GM12864 (cell line): ENCODE measurements at regions not wholly inside any gene's neighbourhood (a gene's known extent, or its start where the extent isn't known, plus 50 kb on each side); places are given as distances from the start of the nearest gene placed in this dataset.
"Not testable (repeated sequence)": the region's sequence is repeated elsewhere in the genome, so short reads cannot be mapped to it uniquely, and the experiment has no call there.

Experiments used
- DNase-seq: peaks from one replicate; pipeline ENCODE4 v3.0.0-alpha.2; 2011; ENCODE audit warnings: low read depth
- H3K4me3 ChIP-seq: 2 replicates; pipeline ENCODE4 v1.5.1; 2011; ENCODE audit warnings: mild to moderate bottlenecking, low read depth, low read length, control low read depth
- CTCF ChIP-seq: IDR thresholded peaks from 2 replicates; pipeline ENCODE4 v1.5.1; 2011; ENCODE audit warnings: low read depth, mild to moderate bottlenecking, moderate library complexity, low read length, control low read depth, inconsistent platforms; ENCODE audit errors: missing control alignments

DNA sequence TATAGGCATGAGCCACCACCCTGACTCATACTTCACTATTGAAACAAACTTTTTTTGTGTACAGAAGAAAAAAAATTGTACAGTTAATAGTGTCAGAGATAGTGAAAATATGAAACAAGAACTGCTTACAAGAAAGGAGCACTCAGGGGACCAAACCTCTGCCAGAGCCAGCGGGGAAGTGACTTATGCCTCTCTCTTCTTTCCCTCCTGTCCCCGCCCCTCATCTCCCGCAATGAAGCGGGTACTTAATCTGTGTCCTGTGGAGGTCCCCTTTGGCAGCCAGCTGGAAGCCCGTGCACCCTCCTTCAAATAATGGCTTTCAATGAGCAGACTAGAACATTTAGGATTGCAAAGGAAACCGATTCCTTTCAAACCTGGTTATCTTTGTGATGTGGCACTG is 51.5 kb downstream of the PPIAL4A start:
- not testable (repeated sequence) for H3K4me3 ChIP-seq, DNase-seq

DNA sequence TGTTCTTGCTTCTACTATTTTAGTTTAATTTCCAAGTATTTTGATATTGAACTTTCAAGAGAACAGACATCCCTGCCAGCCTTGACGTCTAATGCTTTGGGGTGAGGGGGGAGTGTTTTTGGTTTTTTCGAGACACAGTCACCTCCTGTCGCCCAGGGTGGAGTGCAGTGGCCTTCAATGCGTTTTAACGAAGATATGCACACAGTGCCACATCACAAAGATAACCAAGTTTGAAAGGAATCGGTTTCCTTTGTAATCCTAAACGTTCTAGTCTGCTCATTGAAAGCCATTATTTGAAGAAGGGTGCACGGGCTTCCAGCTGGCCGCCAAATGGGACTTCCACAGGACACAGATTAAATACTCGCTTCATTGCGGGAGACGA is 52.3 kb downstream of the PPIAL4A start:
- peak overlapping the region; percentile 51 for H3K4me3 ChIP-seq
- DNase-seq: not testable (repeated sequence)

- peak; percentile 62 for DNase-seq
- H3K4me3 ChIP-seq: peak overlapping the region; percentile 51
These were observed 52.8 kb downstream of the PPIAL4A start for GRCh38 chr1:120942218-120942944.

- H3K4me3 ChIP-seq, DNase-seq: not testable (repeated sequence)
These were observed 53.4 kb downstream of the PPIAL4A start for GRCh38 chr1:120942945-120943319.

DNA sequence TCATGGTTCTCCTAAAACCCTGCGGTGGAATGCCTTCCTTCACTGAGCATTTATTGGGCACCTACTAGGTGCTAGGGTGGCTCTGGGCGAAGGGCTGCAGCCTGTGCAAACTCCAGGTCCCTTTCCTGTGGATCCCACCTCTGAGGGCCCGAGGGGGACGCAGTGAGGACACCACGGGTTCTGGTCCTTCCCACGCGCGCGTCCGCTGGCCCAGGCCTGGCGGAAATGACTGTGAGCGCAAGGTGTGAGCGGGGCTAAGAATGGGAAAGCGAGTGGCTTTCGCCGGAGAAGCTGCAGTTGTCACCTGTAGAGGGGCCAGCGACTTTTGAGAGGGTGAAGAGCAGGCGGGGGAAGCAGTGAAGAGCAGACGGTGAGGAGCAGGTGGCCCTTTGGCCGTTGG is 55.1 kb downstream of the PPIAL4A start:
- H3K4me3 ChIP-seq, DNase-seq: not testable (repeated sequence)

DNA sequence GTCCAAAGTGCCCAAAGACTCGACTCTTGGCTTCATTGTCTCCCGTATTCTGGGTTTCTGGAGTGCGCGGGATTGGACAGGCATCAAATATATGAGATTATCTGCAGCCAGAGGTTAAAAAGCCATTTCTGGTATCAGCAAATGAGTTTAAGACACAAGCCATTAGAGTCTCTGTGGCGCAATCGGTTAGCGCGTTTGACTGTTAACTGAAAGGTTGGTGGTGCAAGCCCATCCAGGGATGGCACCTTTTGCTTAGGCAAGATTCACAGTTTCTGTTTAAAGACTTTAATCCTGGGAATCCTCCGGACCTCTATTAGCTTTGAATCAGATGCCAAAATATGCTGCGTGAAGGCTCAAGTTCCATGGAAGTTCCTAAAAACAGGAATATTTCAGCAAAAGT is 55.6 kb downstream of the PPIAL4A start:
- DNase-seq, H3K4me3 ChIP-seq: not testable (repeated sequence)

- H3K4me3 ChIP-seq, DNase-seq: not testable (repeated sequence)
These were observed 57.5 kb downstream of the PPIAL4A start for GRCh38 chr1:120947114-120947513.

DNA sequence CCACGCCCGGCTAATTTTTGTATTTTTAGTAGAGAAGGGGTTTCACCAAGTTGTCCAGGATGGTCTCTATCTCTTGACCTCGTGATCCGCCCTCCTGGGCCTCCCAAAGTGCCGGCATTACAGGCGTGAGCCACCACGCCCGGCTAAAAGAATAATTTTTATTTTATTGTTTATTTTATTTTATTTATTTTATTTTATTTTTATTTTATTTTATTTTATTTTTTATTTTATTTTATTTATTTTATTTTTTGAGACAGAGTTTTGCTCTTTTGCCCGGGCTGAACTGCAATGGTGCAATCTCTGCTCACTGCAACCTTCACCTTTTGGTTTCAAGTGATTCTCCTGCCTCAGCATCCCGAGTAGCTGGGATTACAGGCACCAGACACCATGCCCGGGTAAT is 60.2 kb downstream of the PPIAL4A start:
- not testable (repeated sequence) for DNase-seq, H3K4me3 ChIP-seq

- H3K4me3 ChIP-seq, DNase-seq: not testable (repeated sequence)
These were observed 61.1 kb downstream of the PPIAL4A start for GRCh38 chr1:120950633-120951032.

DNA sequence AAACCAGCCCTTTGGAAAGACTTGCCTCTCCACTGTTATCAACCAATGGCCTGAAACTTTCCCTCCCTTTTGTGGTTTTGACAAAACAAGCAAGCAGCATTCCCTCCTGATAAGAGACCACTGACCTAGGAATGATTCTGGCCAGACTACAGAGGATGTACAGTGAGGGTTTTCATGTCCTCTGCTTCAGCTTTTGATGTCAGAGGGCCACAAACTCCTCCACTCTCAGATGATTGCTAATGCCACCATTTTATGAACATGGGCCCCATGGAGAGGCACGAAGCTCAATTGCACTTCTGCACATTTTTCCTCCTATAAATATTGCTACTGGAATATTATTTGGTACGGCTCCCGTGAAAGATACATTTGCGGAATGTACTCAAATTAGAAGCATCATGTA is 61.5 kb downstream of the PPIAL4A start:
- DNase-seq, H3K4me3 ChIP-seq: not testable (repeated sequence)

- DNase-seq, H3K4me3 ChIP-seq: not testable (repeated sequence)
These were observed 62.8 kb downstream of the PPIAL4A start for GRCh38 chr1:120952207-120952870.

DNA sequence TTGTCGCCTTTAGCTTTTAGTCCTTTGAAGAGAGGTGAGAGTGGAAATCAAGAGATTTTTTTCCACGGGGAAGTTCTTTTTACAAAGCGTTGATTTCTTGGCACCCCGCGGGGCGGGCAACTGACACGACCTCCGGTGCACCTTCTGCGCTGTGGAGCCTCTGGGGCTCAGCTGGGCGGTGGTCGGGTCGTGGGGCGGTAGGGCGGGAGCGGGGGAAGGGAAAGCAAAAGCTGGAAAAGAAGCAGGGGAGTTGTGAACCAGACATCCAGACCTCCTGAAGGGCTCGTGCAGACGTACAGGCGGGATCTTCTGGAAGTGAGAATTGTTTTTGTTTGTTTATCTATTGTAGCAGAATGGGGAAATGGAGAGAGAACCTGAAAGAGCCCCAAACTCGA is 63.3 kb downstream of the PPIAL4A start:
- not testable (repeated sequence) for DNase-seq, H3K4me3 ChIP-seq

DNA sequence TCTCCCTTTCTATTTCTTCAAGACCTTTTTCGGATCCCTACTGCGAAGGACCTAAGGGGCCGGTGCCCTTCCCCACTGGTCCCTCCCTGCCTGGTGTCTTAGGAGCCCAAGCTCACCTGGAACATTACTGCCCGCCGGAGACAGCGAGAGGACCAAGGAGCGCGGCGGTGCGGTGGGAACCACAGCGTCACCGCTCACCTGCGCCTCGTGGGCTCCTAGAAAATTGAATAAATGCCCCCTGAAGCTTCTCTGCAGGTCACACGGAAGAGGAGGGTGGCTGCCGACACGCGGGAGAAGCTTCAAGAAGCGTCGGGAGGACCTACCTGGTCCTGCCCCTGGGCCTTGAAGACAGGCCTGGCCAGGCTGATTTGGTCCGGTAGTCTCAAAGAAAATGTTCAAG is 65.2 kb downstream of the PPIAL4A start:
- no peak overlapping the region for H3K4me3 ChIP-seq
- no peak for DNase-seq
- no peak for TF ChIP-seq CTCF

- DNase-seq, H3K4me3 ChIP-seq: not testable (repeated sequence)
These were observed 66.4 kb downstream of the PPIAL4A start for GRCh38 chr1:120955961-120956360.

GRCh38 chr1:120966018-120966417 is 76.4 kb downstream of the PPIAL4A start:
- not testable (repeated sequence) for H3K4me3 ChIP-seq, DNase-seq

- not testable (repeated sequence) for DNase-seq
These were observed 83.3 kb downstream of the PPIAL4A start for GRCh38 chr1:120972863-120973262.

GRCh38 chr1:120973836-120974235 is 84.3 kb downstream of the PPIAL4A start:
- DNase-seq, H3K4me3 ChIP-seq: not testable (repeated sequence)

More at GRCh38 chr1:120972863-120973262, 83.3 kb downstream of the PPIAL4A start:
- not testable (repeated sequence) for H3K4me3 ChIP-seq

- DNase-seq, H3K4me3 ChIP-seq: not testable (repeated sequence)
These were observed 87.7 kb downstream of the PPIAL4A start for GRCh38 chr1:120977279-120977678.

DNA sequence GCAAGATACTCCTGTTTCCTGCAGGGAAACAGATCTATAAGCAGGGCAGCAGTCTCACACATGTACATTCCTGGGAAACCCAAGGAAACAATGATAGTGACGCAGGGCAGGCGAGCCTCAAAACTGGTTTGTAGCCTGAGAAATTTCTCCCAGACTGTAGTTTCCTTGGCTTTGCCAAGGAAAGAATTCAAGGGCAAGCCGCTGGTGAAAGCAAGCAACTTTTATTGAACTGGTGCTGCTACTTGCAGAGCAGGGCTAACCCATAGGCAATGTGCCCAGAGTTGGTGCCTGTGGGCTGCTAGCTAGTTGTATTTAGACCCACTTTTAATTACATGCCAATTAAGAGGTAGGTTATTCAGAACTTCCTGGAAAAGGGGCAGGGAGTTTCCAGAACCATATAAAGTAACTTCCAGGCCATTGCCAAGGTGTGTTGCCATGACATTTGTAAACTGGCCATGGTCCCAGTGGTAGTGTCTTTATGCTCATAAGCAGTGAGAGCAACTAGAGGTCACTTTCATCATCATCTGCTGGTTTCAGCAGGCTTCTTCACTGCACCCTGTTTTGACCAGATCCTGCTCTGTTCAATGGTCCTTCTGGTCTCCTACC is 92.0 kb downstream of the PPIAL4A start:
- H3K4me3 ChIP-seq, DNase-seq: not testable (repeated sequence)
